Memory B cell (primary cell): ENCODE measurements at regions not wholly inside any gene's neighbourhood (a gene's known extent, or its start where the extent isn't known, plus 50 kb on each side); places are given as distances from the start of the nearest gene placed in this dataset.
"Not testable (repeated sequence)": the region's sequence is repeated elsewhere in the genome, so short reads cannot be mapped to it uniquely, and the experiment has no call there.

Experiments used
- ATAC-seq: fragments of 150-1000 bp; cut with Tn5 transposase; 2 replicates; pipeline ENCODE4 v1.10.0; 2021; ENCODE audit warnings: low read depth, mild to moderate bottlenecking, moderate library complexity
- DNase-seq, 2 donors: peaks; one replicate each; pipeline ENCODE4 v3.0.0; 2022; ENCODE audit warnings: low spot score in 2 of 2
- H3K27ac Mint-ChIP-seq: one replicate; pipeline ENCODE4 v1.8.0; 2022; ENCODE audit warnings: mild to moderate bottlenecking, moderate library complexity, mixed read lengths
- H3K27me3 Mint-ChIP-seq: one replicate; pipeline ENCODE4 v1.8.0; 2022; ENCODE audit warnings: mixed read lengths
- H3K36me3 Mint-ChIP-seq: one replicate; pipeline ENCODE4 v1.8.0; 2022; ENCODE audit warnings: mild to moderate bottlenecking, mixed read lengths
- H3K4me1 Mint-ChIP-seq: one replicate; pipeline ENCODE4 v1.8.0; 2022; ENCODE audit warnings: mixed read lengths
- H3K4me3 Mint-ChIP-seq: one replicate; pipeline ENCODE4 v1.8.0; 2022; ENCODE audit warnings: mild to moderate bottlenecking, moderate library complexity, mixed read lengths
- H3K9me3 Mint-ChIP-seq: one replicate; pipeline ENCODE4 v1.8.0; 2022; ENCODE audit warnings: mixed read lengths

DNA sequence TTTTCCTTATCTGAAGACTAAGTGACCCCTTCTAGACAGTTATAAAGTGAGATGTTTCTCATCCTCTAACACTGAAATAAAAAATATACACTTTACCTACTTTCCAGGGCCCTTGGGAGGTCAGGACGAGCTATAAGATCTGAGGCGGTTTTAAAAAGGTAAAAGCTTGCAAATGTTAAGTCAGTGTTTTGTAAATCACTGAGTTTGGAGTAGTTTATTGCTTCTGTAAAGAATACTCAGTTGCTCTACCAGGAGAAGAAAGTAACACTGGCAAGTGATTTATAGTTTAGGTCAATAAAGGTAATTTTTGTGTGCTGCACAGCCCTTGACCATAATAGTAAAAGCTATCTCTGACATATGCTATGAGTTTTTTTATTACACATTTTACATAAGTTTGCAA lies 584.5 kb downstream of the TMTC2 start:
- Mint-ChIP-seq H3K27me3 (no peaks in the 10 kb centered on the region), H3K4me1 (no peaks in the 10 kb centered on the region), H3K36me3 (no peaks in the 10 kb centered on the region), H3K9me3 (peaks cover 7% of the 10 kb centered on the region), H3K4me3 (no peak overlapping the region), H3K27ac (no peak overlapping the region)
- DNase-seq (no peak), ATAC-seq (no peak)

DNA sequence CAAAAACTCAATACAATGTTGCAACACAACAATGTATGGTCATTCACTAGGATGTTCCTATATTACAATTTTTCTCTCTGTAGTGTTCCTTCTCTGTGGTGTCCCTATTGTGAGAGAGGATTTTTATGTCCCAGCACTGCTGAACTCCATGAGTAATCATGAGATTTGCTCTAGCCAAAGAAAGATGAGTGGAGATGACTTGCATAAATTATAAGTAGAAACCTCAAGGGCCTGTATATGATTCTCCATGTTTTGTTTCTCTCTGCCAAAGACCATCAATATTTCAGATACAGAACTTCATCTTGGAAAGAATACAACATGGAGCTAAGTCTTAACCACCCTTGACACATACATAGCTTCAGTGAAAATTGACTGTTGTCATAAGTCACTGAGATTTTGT lies 579.1 kb downstream of the TMTC2 start:
- H3K27me3 Mint-ChIP-seq = no peaks in the 10 kb centered on the region
- peaks cover 2% of the 10 kb centered on the region for H3K9me3 Mint-ChIP-seq
- ATAC-seq (no peak), DNase-seq (no peak)
- H3K36me3 Mint-ChIP-seq = no peaks in the 10 kb centered on the region
- no peak overlapping the region for H3K4me3 Mint-ChIP-seq
- no peaks in the 10 kb centered on the region for H3K4me1 Mint-ChIP-seq
- no peak overlapping the region for H3K27ac Mint-ChIP-seq

DNA sequence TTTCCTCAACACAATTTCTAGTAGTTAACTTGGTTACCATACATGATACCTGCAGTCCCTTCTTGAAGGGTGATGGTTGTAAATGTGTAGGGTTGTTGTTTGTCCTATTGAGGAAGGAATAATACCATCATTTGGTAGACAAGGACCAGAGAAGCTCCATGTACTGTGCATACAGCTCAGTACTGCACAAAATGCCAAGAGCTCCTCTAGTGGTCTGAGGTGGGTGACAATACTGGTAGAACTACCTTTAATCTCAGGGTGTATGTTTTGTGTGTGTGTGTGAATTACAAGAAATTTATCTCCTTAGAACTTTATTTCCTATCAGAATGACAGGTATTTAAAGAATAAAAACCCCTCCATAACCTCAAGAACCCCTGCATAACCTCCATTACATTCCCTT lies 575.3 kb downstream of the TMTC2 start:
- DNase-seq (no peak), ATAC-seq (no peak)
- no peak overlapping the region for H3K4me3 Mint-ChIP-seq
- no peaks in the 10 kb centered on the region for H3K36me3 Mint-ChIP-seq
- no peaks in the 10 kb centered on the region for H3K9me3 Mint-ChIP-seq
- H3K27ac Mint-ChIP-seq = no peak overlapping the region
- H3K4me1 Mint-ChIP-seq = no peaks in the 10 kb centered on the region
- no peaks in the 10 kb centered on the region for H3K27me3 Mint-ChIP-seq

DNA sequence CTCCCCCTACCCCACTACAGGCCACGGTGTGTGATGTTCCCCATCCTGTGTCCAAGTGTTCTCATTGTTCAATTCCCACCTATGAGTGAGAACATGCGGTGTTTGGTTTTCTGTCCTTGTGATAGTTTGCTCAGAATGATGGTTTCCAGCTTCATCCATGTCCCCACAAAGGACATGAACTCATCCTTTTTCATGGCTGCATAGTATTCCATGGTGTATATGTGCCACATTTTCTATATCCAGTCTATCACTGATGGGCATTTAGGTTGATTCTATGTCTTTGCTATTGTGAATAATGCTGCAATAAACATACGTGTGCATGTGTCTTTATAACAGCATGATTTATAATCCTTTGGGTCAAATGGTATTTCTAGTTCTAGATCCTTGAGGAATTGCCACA lies 573.4 kb downstream of the TMTC2 start:
- H3K4me3 Mint-ChIP-seq, DNase-seq, ATAC-seq, H3K9me3 Mint-ChIP-seq, H3K27me3 Mint-ChIP-seq, H3K27ac Mint-ChIP-seq, H3K36me3 Mint-ChIP-seq, H3K4me1 Mint-ChIP-seq: not testable (repeated sequence)

DNA sequence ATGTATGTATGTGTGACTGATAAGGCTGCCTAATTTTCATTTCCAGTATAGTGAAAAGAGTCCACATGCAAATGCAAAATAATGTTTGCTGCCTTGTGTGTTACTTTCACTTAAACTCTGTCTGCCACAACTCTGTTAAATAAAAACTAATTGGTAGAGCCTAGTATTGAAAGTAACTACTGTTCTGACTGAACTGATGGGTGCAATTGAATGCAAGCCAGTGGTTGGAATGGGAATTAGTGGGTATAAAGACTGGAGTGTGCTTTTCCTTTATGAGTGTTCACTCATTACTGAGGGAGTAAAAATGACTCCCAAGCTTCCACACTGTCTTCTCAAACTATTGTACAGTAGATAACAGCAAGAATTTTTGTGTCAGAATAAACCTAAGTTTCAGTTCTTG lies 571.0 kb downstream of the TMTC2 start:
- DNase-seq = no peak
- peaks cover 4% of the 10 kb centered on the region for H3K9me3 Mint-ChIP-seq
- H3K36me3 Mint-ChIP-seq = no peaks in the 10 kb centered on the region
- ATAC-seq = no peak
- no peaks in the 10 kb centered on the region for H3K27me3 Mint-ChIP-seq
- H3K4me3 Mint-ChIP-seq = no peak overlapping the region
- no peak overlapping the region for H3K27ac Mint-ChIP-seq
- no peaks in the 10 kb centered on the region for H3K4me1 Mint-ChIP-seq

DNA sequence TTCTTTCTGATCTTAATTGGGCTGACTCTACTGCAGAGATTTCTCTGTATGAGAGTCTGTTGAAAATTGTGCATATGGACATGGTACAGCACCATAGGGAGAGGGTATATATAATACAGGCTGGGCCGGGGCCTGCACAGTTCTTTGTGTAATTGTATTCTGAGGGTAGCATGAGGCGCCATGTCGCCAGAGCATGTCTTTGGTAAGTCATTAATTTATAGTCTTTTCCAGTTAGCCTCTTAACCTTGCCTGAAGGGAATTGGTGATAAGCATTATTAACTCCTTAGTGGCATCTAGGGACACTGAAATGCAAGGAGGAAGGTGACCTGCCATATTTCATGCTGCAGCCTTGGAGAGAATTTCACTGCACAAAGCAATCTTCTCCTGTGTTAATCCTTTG lies 569.9 kb downstream of the TMTC2 start:
- Mint-ChIP-seq H3K27ac (no peak overlapping the region), H3K27me3 (no peaks in the 10 kb centered on the region), H3K36me3 (no peaks in the 10 kb centered on the region), H3K4me1 (no peaks in the 10 kb centered on the region), H3K4me3 (no peak overlapping the region), H3K9me3 (peaks cover 6% of the 10 kb centered on the region)
- no peak for DNase-seq
- no peak for ATAC-seq

DNA sequence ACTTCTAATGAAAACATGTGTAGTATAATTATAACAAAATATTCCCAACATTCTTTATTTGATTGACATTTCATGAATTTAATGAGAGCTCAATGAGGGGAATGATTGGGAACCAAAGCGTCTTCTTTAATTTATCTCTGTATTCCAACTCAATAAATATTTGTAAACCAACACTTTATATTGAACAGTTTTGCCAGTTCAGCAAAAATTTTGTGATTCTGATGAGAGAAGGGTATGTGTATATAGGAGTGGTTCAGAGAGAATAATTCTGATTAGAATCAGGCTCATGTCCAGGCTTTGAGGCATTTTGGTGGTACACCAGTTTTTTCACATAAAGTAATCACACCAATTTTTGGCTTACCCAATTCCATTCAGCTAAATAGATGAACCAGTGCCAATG lies 564.2 kb downstream of the TMTC2 start:
- Mint-ChIP-seq H3K36me3 (no peaks in the 10 kb centered on the region), H3K27me3 (no peaks in the 10 kb centered on the region), H3K9me3 (peaks cover 3% of the 10 kb centered on the region), H3K27ac (no peak overlapping the region), H3K4me3 (no peak overlapping the region), H3K4me1 (no peaks in the 10 kb centered on the region)
- no peak for DNase-seq
- ATAC-seq = no peak

DNA sequence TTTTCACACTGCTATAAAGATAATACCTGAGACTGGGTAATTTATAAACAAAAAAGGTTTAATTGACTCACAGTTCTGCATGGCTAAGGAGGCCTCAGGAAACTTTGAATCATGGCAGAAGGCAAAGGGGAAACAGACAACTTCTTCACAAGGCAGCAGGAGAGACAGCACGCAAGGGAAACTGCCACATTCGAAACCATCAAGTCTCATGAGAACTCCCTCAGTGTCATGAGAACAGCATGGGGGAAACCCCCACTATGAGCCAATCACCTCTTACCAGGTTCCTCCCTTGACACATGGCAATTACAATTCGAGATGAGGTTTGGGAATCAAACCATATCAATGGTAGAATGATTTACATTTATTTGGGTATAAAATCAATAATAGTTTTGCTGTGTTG lies 558.5 kb downstream of the TMTC2 start:
- no peak for DNase-seq
- H3K9me3 Mint-ChIP-seq = peaks cover 1% of the 10 kb centered on the region
- no peaks in the 10 kb centered on the region for H3K4me1 Mint-ChIP-seq
- H3K27me3 Mint-ChIP-seq = no peaks in the 10 kb centered on the region
- H3K4me3 Mint-ChIP-seq = no peak overlapping the region
- no peak overlapping the region for H3K27ac Mint-ChIP-seq
- H3K36me3 Mint-ChIP-seq = no peaks in the 10 kb centered on the region
- no peak for ATAC-seq

DNA sequence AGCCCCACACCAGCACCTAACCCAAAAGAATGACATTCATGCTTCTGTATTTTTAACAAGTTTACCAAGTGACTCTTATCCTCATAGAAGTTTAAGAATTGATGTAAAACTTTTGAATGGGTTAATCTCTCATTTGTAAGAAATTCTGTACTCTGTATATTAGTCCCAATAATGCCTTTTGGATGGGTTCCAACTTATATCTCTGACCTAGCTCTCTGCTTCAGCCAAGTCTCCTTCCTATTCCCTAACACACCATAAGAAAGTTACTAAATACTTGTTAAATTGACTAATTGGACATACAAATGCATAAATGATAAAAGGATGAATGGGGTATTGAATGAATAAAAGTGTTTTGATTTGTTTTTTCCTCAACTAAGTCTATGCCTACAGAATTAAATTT lies 557.3 kb downstream of the TMTC2 start:
- Mint-ChIP-seq H3K4me1 (no peaks in the 10 kb centered on the region), H3K27me3 (no peaks in the 10 kb centered on the region), H3K9me3 (peaks cover 3% of the 10 kb centered on the region), H3K36me3 (no peaks in the 10 kb centered on the region), H3K27ac (no peak overlapping the region), H3K4me3 (no peak overlapping the region)
- DNase-seq (no peak), ATAC-seq (no peak)

DNA sequence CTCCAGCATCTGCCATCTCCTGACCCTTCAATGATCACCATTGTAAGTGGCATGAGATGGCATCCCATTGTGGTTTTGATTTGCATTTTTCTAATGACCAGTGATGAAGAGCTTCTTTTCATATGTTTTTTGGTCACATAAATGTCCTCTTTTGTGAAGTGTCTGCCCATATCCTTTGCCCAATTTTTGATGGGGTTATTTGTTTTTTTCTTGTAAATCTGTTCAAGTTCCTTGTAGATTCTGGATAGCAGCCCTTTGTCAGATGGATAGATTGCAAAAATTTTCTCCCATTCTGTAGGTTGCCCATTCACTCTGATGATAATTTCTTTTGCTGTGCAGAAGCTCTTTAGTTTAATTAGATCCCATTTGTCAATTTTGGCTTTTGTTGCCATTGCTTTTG lies 547.3 kb downstream of the TMTC2 start:
- H3K4me1 Mint-ChIP-seq, DNase-seq, H3K9me3 Mint-ChIP-seq, H3K36me3 Mint-ChIP-seq, H3K27ac Mint-ChIP-seq, ATAC-seq, H3K4me3 Mint-ChIP-seq, H3K27me3 Mint-ChIP-seq: not testable (repeated sequence)

DNA sequence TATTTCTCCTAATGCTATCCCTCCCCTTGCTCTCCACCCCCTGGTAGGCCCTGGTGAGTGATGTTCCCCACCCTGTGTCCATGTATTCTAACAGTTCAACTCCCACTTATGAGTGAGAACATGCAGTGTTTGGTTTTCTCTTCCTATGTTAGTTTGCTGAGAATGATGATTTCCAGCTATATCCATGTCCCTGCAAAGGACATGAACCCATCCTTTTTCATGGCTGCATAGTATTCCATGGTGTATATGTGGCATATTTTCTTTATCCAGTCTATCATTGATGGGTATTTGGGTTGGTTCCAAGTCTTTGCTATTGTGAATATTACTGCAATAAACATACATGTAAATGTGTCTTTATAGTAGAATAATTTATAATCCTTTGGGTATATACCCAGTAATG lies 540.3 kb downstream of the TMTC2 start:
- not testable (repeated sequence) for H3K36me3 Mint-ChIP-seq, H3K4me1 Mint-ChIP-seq, H3K27me3 Mint-ChIP-seq, H3K9me3 Mint-ChIP-seq, H3K27ac Mint-ChIP-seq, H3K4me3 Mint-ChIP-seq, DNase-seq, ATAC-seq

DNA sequence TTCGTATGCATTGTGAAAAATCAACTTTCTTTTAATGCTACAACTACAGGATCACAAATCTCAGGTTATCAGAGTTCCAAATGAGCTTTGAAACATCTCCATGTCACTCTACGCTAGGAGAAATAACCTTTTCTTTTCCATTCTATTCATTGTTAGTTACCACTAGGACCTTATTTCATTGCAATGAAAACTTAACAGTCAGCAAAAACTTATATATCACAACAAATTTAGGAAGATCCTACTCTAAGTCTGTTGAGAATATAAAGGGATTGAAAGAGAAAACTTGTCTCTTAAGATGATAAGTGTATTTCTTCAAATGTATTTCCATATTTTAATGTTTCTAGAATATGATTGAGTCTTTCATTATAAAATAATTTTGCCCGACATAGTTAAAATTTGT lies 539.1 kb downstream of the TMTC2 start:
- DNase-seq (no peak), ATAC-seq (no peak)
- H3K27ac Mint-ChIP-seq = no peak overlapping the region
- H3K36me3 Mint-ChIP-seq = no peaks in the 10 kb centered on the region
- H3K4me3 Mint-ChIP-seq = no peak overlapping the region
- no peaks in the 10 kb centered on the region for H3K4me1 Mint-ChIP-seq
- H3K9me3 Mint-ChIP-seq = peaks cover 10% of the 10 kb centered on the region
- H3K27me3 Mint-ChIP-seq = no peaks in the 10 kb centered on the region

DNA sequence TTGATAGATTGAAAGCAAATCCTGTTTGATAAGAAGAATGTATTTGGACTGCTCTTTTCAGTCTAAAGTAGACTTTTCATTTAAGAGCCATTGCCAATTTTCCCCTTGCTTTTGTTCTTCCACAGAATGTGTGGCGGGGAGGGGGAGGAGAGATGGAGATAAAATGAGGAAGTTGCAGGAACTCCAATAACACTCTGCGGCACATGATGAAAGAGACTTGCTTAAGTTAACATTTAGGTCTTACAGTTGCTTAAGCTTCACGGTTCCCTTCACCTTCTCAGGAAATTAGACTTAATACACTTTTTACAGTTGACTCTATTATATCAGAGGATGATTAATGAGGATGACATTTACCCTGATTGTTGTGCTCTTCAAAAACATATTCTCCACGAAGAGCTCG lies 537.3 kb downstream of the TMTC2 start:
- no peak overlapping the region for H3K27ac Mint-ChIP-seq
- no peak for DNase-seq
- no peaks in the 10 kb centered on the region for H3K27me3 Mint-ChIP-seq

DNA sequence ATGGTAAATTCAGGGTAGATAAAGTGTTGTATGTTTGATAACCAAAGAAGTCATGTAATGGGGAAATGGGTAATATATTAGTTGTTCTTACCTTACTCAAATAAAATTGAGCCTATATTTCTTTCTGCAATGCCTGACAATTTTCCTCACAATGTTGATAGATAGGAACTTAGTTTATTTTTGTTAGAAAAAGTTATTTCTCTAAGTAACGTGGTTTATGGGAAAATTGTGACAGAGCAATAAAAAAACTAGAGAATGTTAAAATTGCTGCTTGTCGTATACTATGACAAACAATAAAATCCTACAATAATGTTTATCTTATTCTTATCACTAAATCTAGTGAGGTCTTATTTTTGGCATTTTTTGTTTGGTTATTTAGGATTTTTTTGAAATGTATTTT lies 534.1 kb downstream of the TMTC2 start:
- DNase-seq (no peak), ATAC-seq (no peak)
- Mint-ChIP-seq H3K4me1 (no peaks in the 10 kb centered on the region), H3K36me3 (no peaks in the 10 kb centered on the region), H3K27ac (no peak overlapping the region), H3K4me3 (no peak overlapping the region), H3K27me3 (no peaks in the 10 kb centered on the region), H3K9me3 (no peaks in the 10 kb centered on the region)

More for the DNA sequence above, 537.3 kb downstream of the TMTC2 start:
- peaks cover 5% of the 10 kb centered on the region for H3K9me3 Mint-ChIP-seq
- no peak for ATAC-seq
- no peaks in the 10 kb centered on the region for H3K4me1 Mint-ChIP-seq
- no peak overlapping the region for H3K4me3 Mint-ChIP-seq
- H3K36me3 Mint-ChIP-seq = no peaks in the 10 kb centered on the region

DNA sequence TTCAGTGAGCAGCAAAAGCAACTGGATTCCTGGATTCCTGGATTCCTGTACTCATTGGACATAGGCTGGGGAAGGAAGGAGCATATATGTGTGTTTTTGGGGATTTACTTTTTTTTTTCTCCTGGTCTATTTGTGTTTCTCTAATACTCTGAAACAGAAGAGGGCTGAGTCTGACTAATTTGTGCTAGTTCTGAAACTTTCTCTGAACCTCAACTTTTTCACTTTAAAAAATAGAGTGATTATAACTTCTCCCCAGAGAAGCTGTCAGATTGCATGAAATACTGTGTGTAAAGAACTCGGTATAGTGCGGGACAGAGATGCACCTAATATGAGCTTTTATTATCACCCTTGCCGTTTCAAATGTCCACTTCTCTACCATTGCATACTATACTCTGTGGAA lies 529.5 kb downstream of the TMTC2 start:
- no peaks in the 10 kb centered on the region for H3K4me1 Mint-ChIP-seq
- ATAC-seq (no peak), DNase-seq (no peak)
- H3K36me3 Mint-ChIP-seq = no peaks in the 10 kb centered on the region
- no peak overlapping the region for H3K4me3 Mint-ChIP-seq
- no peaks in the 10 kb centered on the region for H3K9me3 Mint-ChIP-seq
- H3K27me3 Mint-ChIP-seq = no peaks in the 10 kb centered on the region
- H3K27ac Mint-ChIP-seq = no peak overlapping the region

DNA sequence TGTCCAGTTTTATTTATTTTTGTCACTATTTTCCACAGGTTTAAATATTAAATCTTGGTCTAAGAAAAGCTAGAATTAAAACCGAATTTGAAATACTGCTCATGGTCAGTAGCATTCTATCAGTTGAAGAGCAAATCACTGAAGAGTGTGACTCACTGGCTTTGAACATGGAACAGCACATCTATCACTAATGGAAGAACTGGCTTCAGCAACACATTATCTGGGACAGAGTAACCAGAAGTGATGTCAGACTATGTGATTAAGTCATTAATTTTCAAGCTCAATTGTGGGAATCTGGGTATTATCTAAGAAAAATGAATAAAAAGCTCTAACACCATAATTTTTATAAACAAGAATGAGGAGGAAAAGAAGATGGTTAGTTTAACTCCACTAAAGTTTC lies 527.5 kb downstream of the TMTC2 start:
- ATAC-seq (no peak), DNase-seq (no peak)
- Mint-ChIP-seq H3K36me3 (no peaks in the 10 kb centered on the region), H3K4me1 (no peaks in the 10 kb centered on the region), H3K9me3 (no peaks in the 10 kb centered on the region), H3K27me3 (no peaks in the 10 kb centered on the region), H3K27ac (no peak overlapping the region), H3K4me3 (no peak overlapping the region)
